ENCODE measurements at regions not wholly inside any gene's neighbourhood (a gene's known extent, or its start where the extent isn't known, plus 50 kb on each side); places are given as distances from the start of the nearest gene placed in this dataset.
"Not testable (repeated sequence)": the region's sequence is repeated elsewhere in the genome, so short reads cannot be mapped to it uniquely, and the experiment has no call there.

GRCh38 chr4:179353786-179354185 lies 1911.5 kb upstream of the AGA start:
- Mint-ChIP-seq H3K9me3 (ENCODE audit: unreplicated experiment) (peaks cover 10% of the 10 kb centered on the region), H3K27ac (ENCODE audit: unreplicated experiment) (no peak overlapping the region), H3K4me3 (ENCODE audit: unreplicated experiment) (no peak overlapping the region), H3K4me1 (ENCODE audit: low read depth, unreplicated experiment) (no peaks in the 10 kb centered on the region), H3K36me3 (ENCODE audit: insufficient read depth, unreplicated experiment) (no peaks in the 10 kb centered on the region), H3K27me3 (ENCODE audit: insufficient read depth, unreplicated experiment) (no peaks in the 10 kb centered on the region)
- no peaks in the 10 kb centered on the region for H3K36me3 ChIP-seq (ENCODE audit: control insufficient read depth, insufficient read depth, low read length)
- POLR2A ChIA-PET = no interaction called here
- H3K4me1 ChIP-seq = no peaks in the 10 kb centered on the region
- DNase-seq = no peak
- no peak overlapping the region for H3K4me3 ChIP-seq (ENCODE audit: low read depth, low read length)
- no peaks in the 10 kb centered on the region for H3K9me3 ChIP-seq
- CTCF ChIA-PET = no interaction called here
- intact Hi-C loops (cut with micrococcal nuclease; ENCODE audit: unreplicated experiment) = no loop called here
- H3K27me3 ChIP-seq (replicated peaks; ENCODE audit: control insufficient read depth, insufficient read depth, low read length) = no peaks in the 10 kb centered on the region
- no TSS peak for BruUV-seq (replicated peaks)
- TF ChIP-seq CTCF (IDR thresholded peaks at IDR 0.05; ENCODE audit: insufficient read depth in 1 of 2, low read depth in 1 of 2, low read length in 1 of 2, severe bottlenecking in 1 of 2, unreplicated experiment in 1 of 2) = no peak

- H3K4me3 Mint-ChIP-seq (ENCODE audit: unreplicated experiment) = no peak overlapping the region
- no TSS peak for BruUV-seq (replicated peaks)
- DNase-seq = no peak
- Histone ChIP-seq H3K36me3 (ENCODE audit: control insufficient read depth, insufficient read depth, low read length) (no peaks in the 10 kb centered on the region), H3K4me3 (ENCODE audit: low read depth, low read length) (no peak overlapping the region), H3K9me3 (no peaks in the 10 kb centered on the region), H3K27me3 (replicated peaks; ENCODE audit: control insufficient read depth, insufficient read depth, low read length) (no peaks in the 10 kb centered on the region), H3K4me1 (no peaks in the 10 kb centered on the region)
- H3K4me1 Mint-ChIP-seq (ENCODE audit: low read depth, unreplicated experiment) = no peaks in the 10 kb centered on the region
- ChIA-PET CTCF (no interaction called here), POLR2A (no interaction called here)
- H3K27ac Mint-ChIP-seq (ENCODE audit: unreplicated experiment) = no peak overlapping the region
- intact Hi-C loops (cut with micrococcal nuclease; ENCODE audit: unreplicated experiment) = no loop called here
- H3K27me3 Mint-ChIP-seq (ENCODE audit: insufficient read depth, unreplicated experiment) = no peaks in the 10 kb centered on the region
- no peaks in the 10 kb centered on the region for H3K9me3 Mint-ChIP-seq (ENCODE audit: unreplicated experiment)
- no peak for TF ChIP-seq CTCF (IDR thresholded peaks at IDR 0.05; ENCODE audit: insufficient read depth in 1 of 2, low read depth in 1 of 2, low read length in 1 of 2, severe bottlenecking in 1 of 2, unreplicated experiment in 1 of 2)
- H3K36me3 Mint-ChIP-seq (ENCODE audit: insufficient read depth, unreplicated experiment) = no peaks in the 10 kb centered on the region
Measured at GRCh38 chr4:179361978-179362486, 1919.8 kb upstream of the AGA start.

GRCh38 chr4:179365932-179366331 lies 1923.7 kb upstream of the AGA start:
- H3K9me3 Mint-ChIP-seq (ENCODE audit: unreplicated experiment); intact Hi-C loops (cut with micrococcal nuclease; ENCODE audit: unreplicated experiment); H3K27ac Mint-ChIP-seq (ENCODE audit: unreplicated experiment); BruUV-seq (replicated peaks); H3K9me3 ChIP-seq; H3K4me3 ChIP-seq (ENCODE audit: low read depth, low read length); H3K4me3 Mint-ChIP-seq (ENCODE audit: unreplicated experiment); H3K36me3 ChIP-seq (ENCODE audit: control insufficient read depth, insufficient read depth, low read length); H3K27me3 Mint-ChIP-seq (ENCODE audit: insufficient read depth, unreplicated experiment); H3K4me1 ChIP-seq; H3K4me1 Mint-ChIP-seq (ENCODE audit: low read depth, unreplicated experiment); H3K27me3 ChIP-seq (replicated peaks; ENCODE audit: control insufficient read depth, insufficient read depth, low read length); H3K36me3 Mint-ChIP-seq (ENCODE audit: insufficient read depth, unreplicated experiment); DNase-seq; CTCF ChIA-PET; POLR2A ChIA-PET: not testable (repeated sequence)

- Mint-ChIP-seq H3K36me3 (ENCODE audit: insufficient read depth, unreplicated experiment) (no peaks in the 10 kb centered on the region), H3K4me3 (ENCODE audit: unreplicated experiment) (no peak overlapping the region), H3K9me3 (ENCODE audit: unreplicated experiment) (no peaks in the 10 kb centered on the region), H3K27ac (ENCODE audit: unreplicated experiment) (no peak overlapping the region), H3K27me3 (ENCODE audit: insufficient read depth, unreplicated experiment) (no peaks in the 10 kb centered on the region), H3K4me1 (ENCODE audit: low read depth, unreplicated experiment) (no peaks in the 10 kb centered on the region)
- no peaks in the 10 kb centered on the region for H3K9me3 ChIP-seq
- H3K4me3 ChIP-seq (ENCODE audit: low read depth, low read length) = no peak overlapping the region
- H3K27me3 ChIP-seq (replicated peaks; ENCODE audit: control insufficient read depth, insufficient read depth, low read length) = no peaks in the 10 kb centered on the region
- no peaks in the 10 kb centered on the region for H3K36me3 ChIP-seq (ENCODE audit: control insufficient read depth, insufficient read depth, low read length)
- BruUV-seq (replicated peaks) = no TSS peak
- no peaks in the 10 kb centered on the region for H3K4me1 ChIP-seq
- POLR2A ChIA-PET = no interaction called here
- no peak for TF ChIP-seq CTCF (IDR thresholded peaks at IDR 0.05; ENCODE audit: insufficient read depth in 1 of 2, low read depth in 1 of 2, low read length in 1 of 2, severe bottlenecking in 1 of 2, unreplicated experiment in 1 of 2)
- CTCF ChIA-PET = no interaction called here
- DNase-seq = no peak
- intact Hi-C loops (cut with micrococcal nuclease; ENCODE audit: unreplicated experiment) = no loop called here
Measured at GRCh38 chr4:179372242-179372641, 1930.0 kb upstream of the AGA start.

All from Caco-2 (cell line).